ENCODE measurements at regions not wholly inside any gene's neighbourhood (a gene's known extent, or its start where the extent isn't known, plus 50 kb on each side); places are given as distances from the start of the nearest gene placed in this dataset.

- no peak overlapping the region for H3K4me3 Mint-ChIP-seq
- Histone ChIP-seq H3K9ac (ENCODE audit: extremely low read depth, low read length, poor library complexity, severe bottlenecking) (no peak overlapping the region), H3K36me3 (ENCODE audit: control insufficient read depth, insufficient read depth, low read length) (no peaks in the 10 kb centered on the region), H3K27me3 (ENCODE audit: control insufficient read depth, insufficient read depth, low read length, poor library complexity, severe bottlenecking) (no peaks in the 10 kb centered on the region), H3K9me3 (ENCODE audit: control insufficient read depth, low read length) (no peaks in the 10 kb centered on the region), H3K27ac (ENCODE audit: low read depth, low read length) (no peak overlapping the region), H3K4me1 (ENCODE audit: control insufficient read depth, insufficient read depth, low read length) (peaks cover 8% of the 10 kb centered on the region), H3K4me3 (ENCODE audit: low read length) (no peak overlapping the region)
- no peak for TF ChIP-seq CTCF (conservative IDR thresholded peaks at IDR 0.05)
- peaks cover 3% of the 10 kb centered on the region for H3K9me3 Mint-ChIP-seq
- no peak for DNase-seq
- H3K27me3 Mint-ChIP-seq (ENCODE audit: insufficient read depth) = no peaks in the 10 kb centered on the region
- no peak overlapping the region for H3K27ac Mint-ChIP-seq
- WGBS, 2 experiments (ENCODE audit: insufficient coverage in 1 of 2, insufficient read length in 1 of 2) = 88 to 100% methylated on average over 2 to 3 of the region's 3 CpGs
- H3K36me3 Mint-ChIP-seq (ENCODE audit: low read depth) = no peaks in the 10 kb centered on the region
- peaks cover 10% of the 10 kb centered on the region for H3K4me1 Mint-ChIP-seq
Observed at GRCh38 chr1:81695741-81696140, 105.0 kb upstream of the ADGRL2 start.

- no peaks in the 10 kb centered on the region for H3K36me3 ChIP-seq (ENCODE audit: control insufficient read depth, insufficient read depth, low read length)
- 95 to 96% methylated on average over 2 of the region's 2 CpGs for WGBS, 2 experiments (ENCODE audit: insufficient coverage in 1 of 2, insufficient read length in 1 of 2)
- Mint-ChIP-seq H3K36me3 (ENCODE audit: low read depth) (no peaks in the 10 kb centered on the region), H3K9me3 (peaks cover 9% of the 10 kb centered on the region), H3K27ac (no peak overlapping the region), H3K4me1 (peaks cover 16% of the 10 kb centered on the region), H3K27me3 (ENCODE audit: insufficient read depth) (no peaks in the 10 kb centered on the region), H3K4me3 (no peak overlapping the region)
- H3K9ac ChIP-seq (ENCODE audit: extremely low read depth, low read length, poor library complexity, severe bottlenecking) = no peak overlapping the region
- no peak for DNase-seq
- H3K27ac ChIP-seq (ENCODE audit: low read depth, low read length) = no peak overlapping the region
- H3K4me3 ChIP-seq (ENCODE audit: low read length) = no peak overlapping the region
- H3K27me3 ChIP-seq (ENCODE audit: control insufficient read depth, insufficient read depth, low read length, poor library complexity, severe bottlenecking) = no peaks in the 10 kb centered on the region
- peaks cover 7% of the 10 kb centered on the region for H3K4me1 ChIP-seq (ENCODE audit: control insufficient read depth, insufficient read depth, low read length)
- no peak for TF ChIP-seq CTCF (conservative IDR thresholded peaks at IDR 0.05)
- H3K9me3 ChIP-seq (ENCODE audit: control insufficient read depth, low read length) = peaks cover 10% of the 10 kb centered on the region
Observed at GRCh38 chr1:81693316-81693715, 107.4 kb upstream of the ADGRL2 start.

- 82 to 92% methylated on average over 5 of the region's 5 CpGs for WGBS, 2 experiments (ENCODE audit: insufficient coverage in 1 of 2, insufficient read length in 1 of 2)
- H3K27me3 Mint-ChIP-seq (ENCODE audit: insufficient read depth) = no peaks in the 10 kb centered on the region
- Histone ChIP-seq H3K9ac (ENCODE audit: extremely low read depth, low read length, poor library complexity, severe bottlenecking) (no peak overlapping the region), H3K36me3 (ENCODE audit: control insufficient read depth, insufficient read depth, low read length) (no peaks in the 10 kb centered on the region), H3K27me3 (ENCODE audit: control insufficient read depth, insufficient read depth, low read length, poor library complexity, severe bottlenecking) (no peaks in the 10 kb centered on the region), H3K4me1 (ENCODE audit: control insufficient read depth, insufficient read depth, low read length) (peaks cover 7% of the 10 kb centered on the region), H3K27ac (ENCODE audit: low read depth, low read length) (no peak overlapping the region), H3K9me3 (ENCODE audit: control insufficient read depth, low read length) (peaks cover 33% of the 10 kb centered on the region), H3K4me3 (ENCODE audit: low read length) (no peak overlapping the region)
- H3K36me3 Mint-ChIP-seq (ENCODE audit: low read depth) = peaks cover 3% of the 10 kb centered on the region
- no peak for TF ChIP-seq CTCF (conservative IDR thresholded peaks at IDR 0.05)
- peaks cover 30% of the 10 kb centered on the region for H3K9me3 Mint-ChIP-seq
- peaks cover 16% of the 10 kb centered on the region for H3K4me1 Mint-ChIP-seq
- H3K4me3 Mint-ChIP-seq = no peak overlapping the region
- DNase-seq = no peak
- H3K27ac Mint-ChIP-seq = no peak overlapping the region
Observed at GRCh38 chr1:81690676-81691453, 109.9 kb upstream of the ADGRL2 start.

Data from endodermal cell (in vitro differentiated cells).